ENCODE measurements at regions not wholly inside any gene's neighbourhood (a gene's known extent, or its start where the extent isn't known, plus 50 kb on each side); places are given as distances from the start of the nearest gene placed in this dataset.

DNA sequence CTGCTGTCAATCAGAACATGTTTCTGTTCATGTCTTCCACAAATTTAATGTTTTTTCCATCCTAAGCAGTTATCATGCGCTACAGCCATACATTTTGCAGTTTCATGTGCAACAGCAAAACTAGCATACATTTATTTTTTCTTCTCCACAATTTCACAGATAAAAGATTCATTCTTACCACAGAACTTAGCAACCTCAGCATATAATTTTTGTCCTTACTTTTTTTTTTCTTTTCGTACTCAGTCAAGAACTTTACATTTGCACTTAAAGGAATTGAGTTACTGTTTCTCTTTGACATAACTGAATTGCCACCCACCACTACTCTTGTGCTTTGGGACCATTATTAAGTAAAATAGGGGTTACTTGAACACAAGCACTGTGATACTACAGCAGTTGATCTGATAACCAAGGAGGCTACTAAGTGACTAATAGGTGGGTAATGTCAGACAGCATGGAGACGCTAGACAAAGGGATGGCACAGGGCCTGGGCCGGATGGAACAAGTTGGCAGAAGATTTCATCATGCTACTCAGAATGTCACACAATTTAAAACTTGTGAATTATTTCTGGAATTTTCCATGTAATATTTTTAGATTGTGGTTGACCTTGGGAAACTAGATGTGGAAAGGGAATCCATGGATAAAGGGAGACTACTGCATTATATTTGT, 50.2 kb upstream of the LHX8 start:
- no peak for DNase-seq

Measured in retina (tissue), 1 donor.